ENCODE measurements at regions not wholly inside any gene's neighbourhood (a gene's known extent, or its start where the extent isn't known, plus 50 kb on each side); places are given as distances from the start of the nearest gene placed in this dataset.
"Not testable (repeated sequence)": the region's sequence is repeated elsewhere in the genome, so short reads cannot be mapped to it uniquely, and the experiment has no call there.

- in situ Hi-C loops (cut with MboI) = no loop called here
- Histone ChIP-seq H3K9me3 (ENCODE audit: low read depth) (no peaks in the 10 kb centered on the region), H3K36me3 (ENCODE audit: low read depth) (no peaks in the 10 kb centered on the region), H3K9ac (no peak overlapping the region), H3K4me2 (ENCODE audit: unreplicated experiment) (no peak overlapping the region), H3K79me2 (ENCODE audit: insufficient read depth) (no peaks in the 10 kb centered on the region), H3K9me2 (ENCODE audit: insufficient read depth) (no peaks in the 10 kb centered on the region), H3K4me1 (ENCODE audit: insufficient read depth) (no peaks in the 10 kb centered on the region), H4K20me1 (ENCODE audit: insufficient read depth) (no peaks in the 10 kb centered on the region), H2AFZ (no peak overlapping the region), H3K27ac (no peak overlapping the region), H3K4me3 (no peak overlapping the region), H3F3A (ENCODE audit: insufficient read depth) (no peaks in the 10 kb centered on the region), H3K27me3 (replicated peaks; ENCODE audit: insufficient read depth) (no peaks in the 10 kb centered on the region)
- TF ChIP-seq EZH2 (IDR thresholded peaks at IDR 0.05; ENCODE audit: insufficient read depth, poor library complexity, severe bottlenecking) (no peak), EZH2phosphoT487 (IDR thresholded peaks at IDR 0.05; ENCODE audit: insufficient read depth, low read depth) (no peak)
- DNase-seq = no peak
- 88 to 92% methylated on average over 1 of the region's 1 CpG for WGBS, 2 experiments (ENCODE audit: low coverage in 1 of 2, low lambda C conversion rate in 2 of 2, missing lambda C conversion rate in 2 of 2)
Measured at GRCh38 chr1:98555814-98556213, 105.7 kb upstream of the SNX7 start.

GRCh38 chr1:98552576-98553074 lies 108.9 kb upstream of the SNX7 start:
- in situ Hi-C loops (cut with MboI); H3K79me2 ChIP-seq (ENCODE audit: insufficient read depth); H3K9me3 ChIP-seq (ENCODE audit: low read depth); H3K4me2 ChIP-seq (ENCODE audit: unreplicated experiment); H3K4me1 ChIP-seq (ENCODE audit: insufficient read depth); DNase-seq; H3K27me3 ChIP-seq (replicated peaks; ENCODE audit: insufficient read depth); H3F3A ChIP-seq (ENCODE audit: insufficient read depth); H3K36me3 ChIP-seq (ENCODE audit: low read depth); H2AFZ ChIP-seq; H3K9ac ChIP-seq; H3K27ac ChIP-seq; H3K9me2 ChIP-seq (ENCODE audit: insufficient read depth); H4K20me1 ChIP-seq (ENCODE audit: insufficient read depth); H3K4me3 ChIP-seq: not testable (repeated sequence)
- 33 to 35% methylated on average over 5 of the region's 5 CpGs for WGBS, 2 experiments (ENCODE audit: low coverage in 1 of 2, low lambda C conversion rate in 2 of 2, missing lambda C conversion rate in 2 of 2)

GRCh38 chr1:98550076-98550475 lies 111.4 kb upstream of the SNX7 start:
- Histone ChIP-seq H3K4me2 (ENCODE audit: unreplicated experiment) (no peak overlapping the region), H3K9me2 (ENCODE audit: insufficient read depth) (no peaks in the 10 kb centered on the region), H3K27me3 (replicated peaks; ENCODE audit: insufficient read depth) (no peaks in the 10 kb centered on the region), H4K20me1 (ENCODE audit: insufficient read depth) (no peaks in the 10 kb centered on the region), H2AFZ (no peak overlapping the region), H3K27ac (no peak overlapping the region), H3K4me3 (no peak overlapping the region), H3K36me3 (ENCODE audit: low read depth) (no peaks in the 10 kb centered on the region), H3K4me1 (ENCODE audit: insufficient read depth) (peaks cover 3% of the 10 kb centered on the region; the same call in 1 of the 2 replicates), H3K79me2 (ENCODE audit: insufficient read depth) (no peaks in the 10 kb centered on the region), H3F3A (ENCODE audit: insufficient read depth) (no peaks in the 10 kb centered on the region), H3K9ac (no peak overlapping the region), H3K9me3 (ENCODE audit: low read depth) (no peaks in the 10 kb centered on the region)
- TF ChIP-seq EZH2phosphoT487 (IDR thresholded peaks at IDR 0.05; ENCODE audit: insufficient read depth, low read depth) (no peak), EZH2 (IDR thresholded peaks at IDR 0.05; ENCODE audit: insufficient read depth, poor library complexity, severe bottlenecking) (no peak)
- 24% methylated on average over 1 of the region's 1 CpG for WGBS, 2 experiments (ENCODE audit: low coverage in 1 of 2, low lambda C conversion rate in 2 of 2, missing lambda C conversion rate in 2 of 2)
- in situ Hi-C loops (cut with MboI) = no loop called here
- DNase-seq = no peak

GRCh38 chr1:98546319-98546718 lies 115.2 kb upstream of the SNX7 start:
- Histone ChIP-seq H3K4me2 (ENCODE audit: unreplicated experiment) (no peak overlapping the region), H3F3A (ENCODE audit: insufficient read depth) (no peaks in the 10 kb centered on the region), H3K27me3 (replicated peaks; ENCODE audit: insufficient read depth) (no peaks in the 10 kb centered on the region), H3K9me2 (ENCODE audit: insufficient read depth) (no peaks in the 10 kb centered on the region), H3K4me1 (ENCODE audit: insufficient read depth) (peaks cover 3% of the 10 kb centered on the region; the same call in 1 of the 2 replicates), H3K9me3 (ENCODE audit: low read depth) (no peaks in the 10 kb centered on the region), H2AFZ (no peak overlapping the region), H3K27ac (no peak overlapping the region), H4K20me1 (ENCODE audit: insufficient read depth) (no peaks in the 10 kb centered on the region), H3K4me3 (no peak overlapping the region), H3K36me3 (ENCODE audit: low read depth) (no peaks in the 10 kb centered on the region), H3K79me2 (ENCODE audit: insufficient read depth) (no peaks in the 10 kb centered on the region), H3K9ac (no peak overlapping the region)
- DNase-seq = peak; percentile 26
- no peak for TF ChIP-seq EZH2phosphoT487 (IDR thresholded peaks at IDR 0.05; ENCODE audit: insufficient read depth, low read depth)
- TF ChIP-seq EZH2 (IDR thresholded peaks at IDR 0.05; ENCODE audit: insufficient read depth, poor library complexity, severe bottlenecking) = no peak
- in situ Hi-C loops (cut with MboI) = no loop called here

DNA sequence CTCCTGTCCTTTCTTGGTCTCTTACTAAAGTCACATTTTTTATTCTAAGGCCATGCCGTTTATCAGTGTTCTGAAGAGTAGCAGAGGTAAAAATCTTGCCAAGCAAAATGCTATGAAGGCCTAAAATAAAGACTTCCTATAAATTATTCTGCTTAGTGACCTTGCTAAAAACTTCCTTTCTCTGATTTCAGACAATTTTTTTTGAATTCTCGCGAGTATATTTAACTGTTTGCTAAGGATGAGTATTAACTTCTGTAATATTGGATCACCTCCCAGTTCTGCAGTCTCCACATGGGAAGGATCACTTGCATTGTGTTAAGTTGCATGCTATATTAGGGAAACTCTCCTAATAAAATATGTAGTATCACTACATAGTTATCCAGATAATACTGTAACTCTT lies 123.4 kb upstream of the SNX7 start:
- no peaks in the 10 kb centered on the region for H3K9me3 ChIP-seq (ENCODE audit: low read depth)
- no peaks in the 10 kb centered on the region for H3K36me3 ChIP-seq (ENCODE audit: low read depth)
- H3K27me3 ChIP-seq (replicated peaks; ENCODE audit: insufficient read depth) = no peaks in the 10 kb centered on the region
- H3K9me2 ChIP-seq (ENCODE audit: insufficient read depth) = no peaks in the 10 kb centered on the region
- no peaks in the 10 kb centered on the region for H3K79me2 ChIP-seq (ENCODE audit: insufficient read depth)
- TF ChIP-seq EZH2 (IDR thresholded peaks at IDR 0.05; ENCODE audit: insufficient read depth, poor library complexity, severe bottlenecking) (no peak), EZH2phosphoT487 (IDR thresholded peaks at IDR 0.05; ENCODE audit: insufficient read depth, low read depth) (no peak)
- in situ Hi-C loops (cut with MboI) = no loop called here
- H3K27ac ChIP-seq = no peak overlapping the region
- 38 to 42% methylated on average over 3 of the region's 3 CpGs for WGBS, 2 experiments (ENCODE audit: low coverage in 1 of 2, low lambda C conversion rate in 2 of 2, missing lambda C conversion rate in 2 of 2)
- no peaks in the 10 kb centered on the region for H3K4me1 ChIP-seq (ENCODE audit: insufficient read depth)
- H3K9ac ChIP-seq = no peak overlapping the region
- H3K4me2 ChIP-seq (ENCODE audit: unreplicated experiment) = no peak overlapping the region
- no peaks in the 10 kb centered on the region for H4K20me1 ChIP-seq (ENCODE audit: insufficient read depth)
- no peak overlapping the region for H2AFZ ChIP-seq
- no peak overlapping the region for H3K4me3 ChIP-seq
- DNase-seq = no peak
- H3F3A ChIP-seq (ENCODE audit: insufficient read depth) = no peaks in the 10 kb centered on the region
